ENCODE measurements at regions not wholly inside any gene's neighbourhood (a gene's known extent, or its start where the extent isn't known, plus 50 kb on each side); places are given as distances from the start of the nearest gene placed in this dataset.

- H3K27ac Mint-ChIP-seq: no peak overlapping the region
- no peak overlapping the region for H3K4me3 Mint-ChIP-seq
- H3K27me3 Mint-ChIP-seq: no peaks in the 10 kb centered on the region
- no peaks in the 10 kb centered on the region for H3K4me1 Mint-ChIP-seq
- DNase-seq: no peak
- H3K36me3 Mint-ChIP-seq: no peaks in the 10 kb centered on the region
- no peaks in the 10 kb centered on the region for H3K9me3 Mint-ChIP-seq
Measured at GRCh38 chr10:29055101-29055500, 233.8 kb upstream of the LYZL1 start.

GRCh38 chr10:29056729-29057128 lies 232.1 kb upstream of the LYZL1 start:
- no peaks in the 10 kb centered on the region for H3K27me3 Mint-ChIP-seq
- no peak overlapping the region for H3K4me3 Mint-ChIP-seq
- H3K36me3 Mint-ChIP-seq: no peaks in the 10 kb centered on the region
- no peak overlapping the region for H3K27ac Mint-ChIP-seq
- no peaks in the 10 kb centered on the region for H3K4me1 Mint-ChIP-seq
- DNase-seq: no peak
- H3K9me3 Mint-ChIP-seq: no peaks in the 10 kb centered on the region

- Mint-ChIP-seq H3K27me3 (no peaks in the 10 kb centered on the region), H3K9me3 (no peaks in the 10 kb centered on the region)
Measured at GRCh38 chr10:29057822-29058331, 231.0 kb upstream of the LYZL1 start.

GRCh38 chr10:29063806-29064644 lies 224.8 kb upstream of the LYZL1 start:
- no peak for DNase-seq
- H3K4me1 Mint-ChIP-seq: no peaks in the 10 kb centered on the region
- no peaks in the 10 kb centered on the region for H3K9me3 Mint-ChIP-seq
- no peak overlapping the region for H3K4me3 Mint-ChIP-seq
- no peaks in the 10 kb centered on the region for H3K36me3 Mint-ChIP-seq
- H3K27ac Mint-ChIP-seq: no peak overlapping the region
- peaks cover 1% of the 10 kb centered on the region for H3K27me3 Mint-ChIP-seq

More at GRCh38 chr10:29057822-29058331, 231.0 kb upstream of the LYZL1 start:
- Mint-ChIP-seq H3K4me3 (no peak overlapping the region), H3K4me1 (no peaks in the 10 kb centered on the region), H3K27ac (no peak overlapping the region), H3K36me3 (no peaks in the 10 kb centered on the region)
- no peak for DNase-seq

- DNase-seq: no peak
- Mint-ChIP-seq H3K27ac (no peak overlapping the region), H3K9me3 (no peaks in the 10 kb centered on the region), H3K36me3 (no peaks in the 10 kb centered on the region), H3K27me3 (peaks cover 3% of the 10 kb centered on the region), H3K4me1 (no peaks in the 10 kb centered on the region), H3K4me3 (no peak overlapping the region)
Measured at GRCh38 chr10:29064680-29065079, 224.2 kb upstream of the LYZL1 start.

GRCh38 chr10:29067161-29067560 lies 221.7 kb upstream of the LYZL1 start:
- Mint-ChIP-seq H3K36me3 (no peaks in the 10 kb centered on the region), H3K4me3 (no peak overlapping the region), H3K4me1 (no peaks in the 10 kb centered on the region), H3K27me3 (peaks cover 3% of the 10 kb centered on the region), H3K9me3 (no peaks in the 10 kb centered on the region), H3K27ac (no peak overlapping the region)
- no peak for DNase-seq

GRCh38 chr10:29067628-29068027 lies 221.2 kb upstream of the LYZL1 start:
- Mint-ChIP-seq H3K36me3 (no peaks in the 10 kb centered on the region), H3K9me3 (no peaks in the 10 kb centered on the region), H3K27ac (no peak overlapping the region), H3K4me1 (no peaks in the 10 kb centered on the region), H3K4me3 (no peak overlapping the region), H3K27me3 (peaks cover 3% of the 10 kb centered on the region)
- DNase-seq: no peak

GRCh38 chr10:29068302-29068701 lies 220.6 kb upstream of the LYZL1 start:
- Mint-ChIP-seq H3K27ac (no peak overlapping the region), H3K9me3 (no peaks in the 10 kb centered on the region), H3K4me1 (no peaks in the 10 kb centered on the region), H3K36me3 (no peaks in the 10 kb centered on the region), H3K4me3 (no peak overlapping the region), H3K27me3 (peaks cover 3% of the 10 kb centered on the region)
- DNase-seq: no peak

- no peaks in the 10 kb centered on the region for H3K9me3 Mint-ChIP-seq
- H3K36me3 Mint-ChIP-seq: no peaks in the 10 kb centered on the region
- no peak overlapping the region for H3K4me3 Mint-ChIP-seq
- DNase-seq: no peak
- peaks cover 3% of the 10 kb centered on the region for H3K27me3 Mint-ChIP-seq
- H3K4me1 Mint-ChIP-seq: no peaks in the 10 kb centered on the region
- H3K27ac Mint-ChIP-seq: no peak overlapping the region
Measured at GRCh38 chr10:29068966-29069365, 219.9 kb upstream of the LYZL1 start.

- Mint-ChIP-seq H3K27ac (no peak overlapping the region), H3K9me3 (no peaks in the 10 kb centered on the region), H3K36me3 (no peaks in the 10 kb centered on the region), H3K4me1 (no peaks in the 10 kb centered on the region), H3K27me3 (peaks cover 3% of the 10 kb centered on the region), H3K4me3 (no peak overlapping the region)
- DNase-seq: no peak
Measured at GRCh38 chr10:29069941-29070340, 218.9 kb upstream of the LYZL1 start.

GRCh38 chr10:29078919-29079318 lies 210.0 kb upstream of the LYZL1 start:
- no peak overlapping the region for H3K4me3 Mint-ChIP-seq
- no peaks in the 10 kb centered on the region for H3K4me1 Mint-ChIP-seq
- no peak for DNase-seq
- no peaks in the 10 kb centered on the region for H3K27me3 Mint-ChIP-seq
- H3K9me3 Mint-ChIP-seq: no peaks in the 10 kb centered on the region
- H3K27ac Mint-ChIP-seq: no peak overlapping the region
- no peaks in the 10 kb centered on the region for H3K36me3 Mint-ChIP-seq

GRCh38 chr10:29081231-29081630 lies 207.6 kb upstream of the LYZL1 start:
- Mint-ChIP-seq H3K9me3 (no peaks in the 10 kb centered on the region), H3K4me3 (no peak overlapping the region), H3K4me1 (no peaks in the 10 kb centered on the region), H3K27ac (no peak overlapping the region), H3K27me3 (peaks cover 6% of the 10 kb centered on the region), H3K36me3 (no peaks in the 10 kb centered on the region)
- DNase-seq: no peak

- H3K27ac Mint-ChIP-seq: no peak overlapping the region
- H3K9me3 Mint-ChIP-seq: no peaks in the 10 kb centered on the region
- H3K4me1 Mint-ChIP-seq: no peaks in the 10 kb centered on the region
- no peak overlapping the region for H3K4me3 Mint-ChIP-seq
- no peaks in the 10 kb centered on the region for H3K36me3 Mint-ChIP-seq
- no peak for DNase-seq
- H3K27me3 Mint-ChIP-seq: peaks cover 6% of the 10 kb centered on the region
Measured at GRCh38 chr10:29081951-29082685, 206.8 kb upstream of the LYZL1 start.

GRCh38 chr10:29083096-29083495 lies 205.8 kb upstream of the LYZL1 start:
- Mint-ChIP-seq H3K36me3 (no peaks in the 10 kb centered on the region), H3K27me3 (peaks cover 6% of the 10 kb centered on the region), H3K9me3 (no peaks in the 10 kb centered on the region), H3K4me3 (no peak overlapping the region), H3K4me1 (no peaks in the 10 kb centered on the region), H3K27ac (no peak overlapping the region)
- no peak for DNase-seq

- Mint-ChIP-seq H3K36me3 (no peaks in the 10 kb centered on the region), H3K4me1 (no peaks in the 10 kb centered on the region), H3K27ac (no peak overlapping the region), H3K9me3 (no peaks in the 10 kb centered on the region), H3K27me3 (peaks cover 9% of the 10 kb centered on the region), H3K4me3 (no peak overlapping the region)
- DNase-seq: no peak
Measured at GRCh38 chr10:29084681-29085307, 204.1 kb upstream of the LYZL1 start.
